MCF 10A (cell line): ENCODE measurements at regions not wholly inside any gene's neighbourhood (a gene's known extent, or its start where the extent isn't known, plus 50 kb on each side); places are given as distances from the start of the nearest gene placed in this dataset.

Experiments
- BruUV-seq: library from RNA; stranded (reverse); fragments of 400-500 nt; replicated peaks from 2 replicates; lab custom pipeline; 2021; lab: Mats Ljungman, UMichigan
- CTCF ChIA-PET: fragments of 300-600 bp; sonication (Branson Sonifier 250); formaldehyde crosslinking; extraction: SDS; loops from one replicate; lab custom pipeline; 2021; ENCODE audit warnings: antibody characterized with exemption, inconsistent platforms; lab: Yijun Ruan, JAX
- POLR2A ChIA-PET: fragments of 300-600, 350-650 bp; sonication (Branson Sonifier 250); formaldehyde crosslinking; extraction: SDS; loops from one replicate; lab custom pipeline; 2020; ENCODE audit warnings: antibody characterized with exemption, inconsistent platforms; lab: Yijun Ruan, JAX
- DNase-seq: peaks from one replicate; pipeline ENCODE4 v3.0.0-alpha.2; 2018; ENCODE audit not compliant: unreplicated experiment
- H3K27ac Mint-ChIP-seq: one replicate; pipeline ENCODE4 v1.8.0; 2022; ENCODE audit warnings: mild to moderate bottlenecking, low read depth, mixed read lengths; ENCODE audit not compliant: unreplicated experiment
- H3K27me3 Mint-ChIP-seq: one replicate; pipeline ENCODE4 v1.8.0; 2022; ENCODE audit warnings: mixed read lengths; ENCODE audit not compliant: insufficient read depth, unreplicated experiment
- H3K36me3 Mint-ChIP-seq: one replicate; pipeline ENCODE4 v1.8.0; 2022; ENCODE audit warnings: mild to moderate bottlenecking, moderate library complexity, mixed read lengths; ENCODE audit not compliant: insufficient read depth, unreplicated experiment
- H3K4me1 Mint-ChIP-seq: one replicate; pipeline ENCODE4 v1.8.0; 2022; ENCODE audit warnings: mixed read lengths; ENCODE audit not compliant: insufficient read depth, unreplicated experiment
- H3K4me3 Mint-ChIP-seq: one replicate; pipeline ENCODE4 v1.8.0; 2022; ENCODE audit warnings: mild to moderate bottlenecking, moderate library complexity, mixed read lengths; ENCODE audit not compliant: unreplicated experiment
- H3K9me3 Mint-ChIP-seq: one replicate; pipeline ENCODE4 v1.8.0; 2022; ENCODE audit warnings: mixed read lengths; ENCODE audit not compliant: unreplicated experiment
- CTCF ChIP-seq: fragments of 200-600 bp; IDR thresholded peaks from one replicate; pipeline ENCODE4 v1.8.0; 2022; ENCODE audit warnings: antibody characterized with exemption, mild to moderate bottlenecking; ENCODE audit not compliant: unreplicated experiment
- intact Hi-C: fragments of 100-400 bp; cut with micrococcal nuclease; formaldehyde crosslinking; loops from 2 replicates; pipeline ENCODE4 v1.14.1; 2022

- Mint-ChIP-seq H3K36me3 (no peaks in the 10 kb centered on the region), H3K27me3 (peaks cover 43% of the 10 kb centered on the region), H3K9me3 (no peaks in the 10 kb centered on the region), H3K4me1 (peaks cover 2% of the 10 kb centered on the region), H3K4me3 (no peak overlapping the region), H3K27ac (no peak overlapping the region)
- intact Hi-C loops: no loop called here
- POLR2A ChIA-PET: no interaction called here
- no peak for TF ChIP-seq CTCF
- BruUV-seq: no TSS peak
- CTCF ChIA-PET: no interaction called here
- DNase-seq: no peak
Measured at GRCh38 chr10:120007261-120007660, 114.7 kb downstream of the SEC23IP start.

- intact Hi-C loops: no loop called here
- CTCF ChIA-PET: no interaction called here
- no peak for TF ChIP-seq CTCF
Measured at GRCh38 chr10:120011359-120012130, 119.0 kb downstream of the SEC23IP start.

GRCh38 chr10:120012131-120012400 is 119.5 kb downstream of the SEC23IP start:
- intact Hi-C loops: no loop called here
- H3K27me3 Mint-ChIP-seq: peaks cover 24% of the 10 kb centered on the region
- H3K4me1 Mint-ChIP-seq: peaks cover 6% of the 10 kb centered on the region
- H3K36me3 Mint-ChIP-seq: no peaks in the 10 kb centered on the region
- ChIA-PET CTCF (no interaction called here), POLR2A (no interaction called here)
- no peak for TF ChIP-seq CTCF
- H3K9me3 Mint-ChIP-seq: no peaks in the 10 kb centered on the region
- no TSS peak for BruUV-seq
- no peak overlapping the region for H3K4me3 Mint-ChIP-seq
- DNase-seq: no peak
- no peak overlapping the region for H3K27ac Mint-ChIP-seq

More at GRCh38 chr10:120011359-120012130, 119.0 kb downstream of the SEC23IP start:
- peaks cover 22% of the 10 kb centered on the region for H3K27me3 Mint-ChIP-seq
- no TSS peak for BruUV-seq
- POLR2A ChIA-PET: no interaction called here
- no peaks in the 10 kb centered on the region for H3K36me3 Mint-ChIP-seq
- DNase-seq: no peak
- no peak overlapping the region for H3K27ac Mint-ChIP-seq
- H3K4me1 Mint-ChIP-seq: peaks cover 6% of the 10 kb centered on the region
- H3K9me3 Mint-ChIP-seq: no peaks in the 10 kb centered on the region
- no peak overlapping the region for H3K4me3 Mint-ChIP-seq

- Mint-ChIP-seq H3K4me3 (no peak overlapping the region), H3K9me3 (no peaks in the 10 kb centered on the region), H3K27me3 (peaks cover 24% of the 10 kb centered on the region), H3K4me1 (peaks cover 6% of the 10 kb centered on the region), H3K36me3 (no peaks in the 10 kb centered on the region), H3K27ac (no peak overlapping the region)
- no peak for TF ChIP-seq CTCF
- ChIA-PET CTCF (no interaction called here), POLR2A (no interaction called here)
- peak; percentile 9 for DNase-seq
- no TSS peak for BruUV-seq
- intact Hi-C loops: no loop called here
Measured at GRCh38 chr10:120012566-120012965, 120.0 kb downstream of the SEC23IP start.
